ENCODE measurements at regions not wholly inside any gene's neighbourhood (a gene's known extent, or its start where the extent isn't known, plus 50 kb on each side); places are given as distances from the start of the nearest gene placed in this dataset.

- no peaks in the 10 kb centered on the region for H3K9me3 ChIP-seq (replicated peaks; ENCODE audit: insufficient read depth, low read length)
- H3F3A ChIP-seq (ENCODE audit: insufficient read depth, low read length): no peaks in the 10 kb centered on the region
- no peaks in the 10 kb centered on the region for H3K79me2 ChIP-seq (ENCODE audit: low read length)
- H3K9me2 ChIP-seq (replicated peaks; ENCODE audit: insufficient read depth, low read length): no peaks in the 10 kb centered on the region
- no peak overlapping the region for H3K4me2 ChIP-seq (ENCODE audit: low read depth, low read length)
- H3K4me3 ChIP-seq (ENCODE audit: low read length): no peak overlapping the region
- TF ChIP-seq EZH2phosphoT487 (IDR thresholded peaks at IDR 0.05; ENCODE audit: low read length) (no peak), EZH2 (optimal IDR thresholded peaks at IDR 0.05; ENCODE audit: low read depth, low read length) (no peak)
- TF ChIP-seq, protein P1, sequence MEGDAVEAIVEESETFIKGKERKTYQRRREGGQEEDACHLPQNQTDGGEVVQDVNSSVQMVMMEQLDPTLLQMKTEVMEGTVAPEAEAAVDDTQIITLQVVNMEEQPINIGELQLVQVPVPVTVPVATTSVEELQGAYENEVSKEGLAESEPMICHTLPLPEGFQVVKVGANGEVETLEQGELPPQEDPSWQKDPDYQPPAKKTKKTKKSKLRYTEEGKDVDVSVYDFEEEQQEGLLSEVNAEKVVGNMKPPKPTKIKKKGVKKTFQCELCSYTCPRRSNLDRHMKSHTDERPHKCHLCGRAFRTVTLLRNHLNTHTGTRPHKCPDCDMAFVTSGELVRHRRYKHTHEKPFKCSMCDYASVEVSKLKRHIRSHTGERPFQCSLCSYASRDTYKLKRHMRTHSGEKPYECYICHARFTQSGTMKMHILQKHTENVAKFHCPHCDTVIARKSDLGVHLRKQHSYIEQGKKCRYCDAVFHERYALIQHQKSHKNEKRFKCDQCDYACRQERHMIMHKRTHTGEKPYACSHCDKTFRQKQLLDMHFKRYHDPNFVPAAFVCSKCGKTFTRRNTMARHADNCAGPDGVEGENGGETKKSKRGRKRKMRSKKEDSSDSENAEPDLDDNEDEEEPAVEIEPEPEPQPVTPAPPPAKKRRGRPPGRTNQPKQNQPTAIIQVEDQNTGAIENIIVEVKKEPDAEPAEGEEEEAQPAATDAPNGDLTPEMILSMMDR (IDR thresholded peaks at IDR 0.05; ENCODE audit: low read length): no peak
- H3K4me1 ChIP-seq (ENCODE audit: low read length): no peaks in the 10 kb centered on the region
- no peak overlapping the region for H2AFZ ChIP-seq (ENCODE audit: low read length)
- H3K27me3 ChIP-seq (replicated peaks; ENCODE audit: insufficient read depth, low read length): no peaks in the 10 kb centered on the region
- no peak overlapping the region for H3K27ac ChIP-seq (ENCODE audit: low read length)
- no peak for DNase-seq
- no peak overlapping the region for H3K9ac ChIP-seq (ENCODE audit: low read length)
- no peaks in the 10 kb centered on the region for H4K20me1 ChIP-seq (ENCODE audit: insufficient read depth, low read length)
- H3K36me3 ChIP-seq (replicated peaks; ENCODE audit: insufficient read depth, low read length): no peaks in the 10 kb centered on the region
Measured at GRCh38 chr1:81325397-81325796, 475.3 kb upstream of the ADGRL2 start.

- H3K4me3 ChIP-seq (ENCODE audit: low read length): no peak overlapping the region
Measured at GRCh38 chr1:81323862-81324261, 476.9 kb upstream of the ADGRL2 start.

DNA sequence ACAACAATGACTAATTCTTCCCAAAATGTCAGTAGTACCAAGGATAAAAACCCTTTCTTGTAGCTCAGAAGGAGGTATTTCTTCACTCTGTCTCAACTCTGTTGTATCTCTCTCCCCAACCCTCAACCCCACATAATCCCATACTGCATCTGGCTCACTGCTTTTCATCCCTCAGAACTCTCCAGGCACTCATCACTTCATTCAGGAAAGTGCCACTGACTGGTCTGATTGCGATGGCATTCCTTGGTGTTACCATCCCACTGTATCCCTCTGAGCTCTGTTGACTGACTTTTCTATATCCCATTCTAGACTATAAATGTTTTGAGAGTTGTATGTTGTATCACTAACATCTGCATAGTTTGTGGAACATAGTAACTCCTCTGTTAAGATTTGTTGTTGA is 483.5 kb upstream of the ADGRL2 start:
- no peaks in the 10 kb centered on the region for H4K20me1 ChIP-seq (ENCODE audit: insufficient read depth, low read length)
- H3K27ac ChIP-seq (ENCODE audit: low read length): no peak overlapping the region
- no peak overlapping the region for H3K9ac ChIP-seq (ENCODE audit: low read length)
- no peaks in the 10 kb centered on the region for H3K27me3 ChIP-seq (replicated peaks; ENCODE audit: insufficient read depth, low read length)
- no peaks in the 10 kb centered on the region for H3K9me3 ChIP-seq (replicated peaks; ENCODE audit: insufficient read depth, low read length)
- no peak overlapping the region for H3K4me3 ChIP-seq (ENCODE audit: low read length)
- DNase-seq: no peak
- H2AFZ ChIP-seq (ENCODE audit: low read length): no peak overlapping the region
- no peak for TF ChIP-seq EZH2phosphoT487 (IDR thresholded peaks at IDR 0.05; ENCODE audit: low read length)
- no peak for TF ChIP-seq EZH2 (optimal IDR thresholded peaks at IDR 0.05; ENCODE audit: low read depth, low read length)
- TF ChIP-seq, protein P1 (IDR thresholded peaks at IDR 0.05; ENCODE audit: low read length): no peak
- H3K36me3 ChIP-seq (replicated peaks; ENCODE audit: insufficient read depth, low read length): no peaks in the 10 kb centered on the region
- H3F3A ChIP-seq (ENCODE audit: insufficient read depth, low read length): no peaks in the 10 kb centered on the region
- H3K9me2 ChIP-seq (replicated peaks; ENCODE audit: insufficient read depth, low read length): no peaks in the 10 kb centered on the region
- H3K79me2 ChIP-seq (ENCODE audit: low read length): no peaks in the 10 kb centered on the region
- H3K4me1 ChIP-seq (ENCODE audit: low read length): no peaks in the 10 kb centered on the region
- H3K4me2 ChIP-seq (ENCODE audit: low read depth, low read length): no peak overlapping the region

More at GRCh38 chr1:81323862-81324261, 476.9 kb upstream of the ADGRL2 start:
- no peak for DNase-seq
- H3K27me3 ChIP-seq (replicated peaks; ENCODE audit: insufficient read depth, low read length): no peaks in the 10 kb centered on the region
- H3K27ac ChIP-seq (ENCODE audit: low read length): no peak overlapping the region
- no peaks in the 10 kb centered on the region for H3K36me3 ChIP-seq (replicated peaks; ENCODE audit: insufficient read depth, low read length)
- H3F3A ChIP-seq (ENCODE audit: insufficient read depth, low read length): no peaks in the 10 kb centered on the region
- H3K9me2 ChIP-seq (replicated peaks; ENCODE audit: insufficient read depth, low read length): no peaks in the 10 kb centered on the region
- no peaks in the 10 kb centered on the region for H3K9me3 ChIP-seq (replicated peaks; ENCODE audit: insufficient read depth, low read length)
- H4K20me1 ChIP-seq (ENCODE audit: insufficient read depth, low read length): no peaks in the 10 kb centered on the region
- H3K4me2 ChIP-seq (ENCODE audit: low read depth, low read length): no peak overlapping the region
- H2AFZ ChIP-seq (ENCODE audit: low read length): no peak overlapping the region
- no peaks in the 10 kb centered on the region for H3K79me2 ChIP-seq (ENCODE audit: low read length)
- TF ChIP-seq, protein P1 (IDR thresholded peaks at IDR 0.05; ENCODE audit: low read length): no peak
- no peak for TF ChIP-seq EZH2phosphoT487 (IDR thresholded peaks at IDR 0.05; ENCODE audit: low read length)
- no peak for TF ChIP-seq EZH2 (optimal IDR thresholded peaks at IDR 0.05; ENCODE audit: low read depth, low read length)
- no peaks in the 10 kb centered on the region for H3K4me1 ChIP-seq (ENCODE audit: low read length)
- no peak overlapping the region for H3K9ac ChIP-seq (ENCODE audit: low read length)

Measured in MM.1S (cell line).